H1 (cell line): ENCODE measurements at regions not wholly inside any gene's neighbourhood (a gene's known extent, or its start where the extent isn't known, plus 50 kb on each side); places are given as distances from the start of the nearest gene placed in this dataset.

ENCODE experiments used
- CTCF ChIA-PET: fragments of 300-600 bp; sonication (Branson Sonifier 250); formaldehyde crosslinking; loops from one replicate; lab custom pipeline; 2021; ENCODE audit not compliant: partially characterized antibody; lab: Charles Lee
- POLR2A ChIA-PET: fragments of 300-600 bp; sonication (Branson Sonifier 250); formaldehyde crosslinking; loops from one replicate; lab custom pipeline; 2021; ENCODE audit warnings: inconsistent platforms; ENCODE audit not compliant: partially characterized antibody; lab: Charles Lee
- DNase-seq, 2 experiments: peaks; one replicate each; pipeline versions ENCODE4 v3.0.0 to v3.0.0-alpha.2; 2010 to 2022; ENCODE audit warnings: low spot score in 2 of 2, low read depth in 1 of 2, mixed read lengths in 1 of 2
- FAIRE-seq: peaks from 2 replicates; lab custom pipeline; 2011; peaks lifted over from hg19 to GRCh38; lab: Jason Lieb, UNC
- H2AFZ ChIP-seq: 2 replicates; pipeline ENCODE4 v1.8.1; 2012; ENCODE audit warnings: low read length, inconsistent platforms
- H2AK5ac ChIP-seq: 2 replicates; pipeline ENCODE4 v1.6.1; 2013; ENCODE audit warnings: low read depth, low read length
- H2BK120ac ChIP-seq: replicated peaks from 2 replicates; pipeline ENCODE3; 2013; ENCODE audit warnings: low read depth, low read length, inconsistent platforms
- H2BK12ac ChIP-seq: 2 replicates; pipeline ENCODE4 v1.6.1; 2013; ENCODE audit warnings: low read depth, low read length
- H2BK15ac ChIP-seq: 2 replicates; pipeline ENCODE4 v1.6.1; 2013; ENCODE audit warnings: low read length
- H2BK20ac ChIP-seq: 2 replicates; pipeline ENCODE4 v1.6.1; 2013; ENCODE audit warnings: low read length
- H2BK5ac ChIP-seq: 2 replicates; pipeline ENCODE4 v1.6.1; 2013; ENCODE audit warnings: low read depth, low read length
- H3K14ac ChIP-seq: 2 replicates; pipeline ENCODE4 v1.6.1; 2013; ENCODE audit warnings: inconsistent platforms; ENCODE audit not compliant: insufficient read length
- H3K18ac ChIP-seq: 2 replicates; pipeline ENCODE4 v1.6.1; 2013; ENCODE audit warnings: low read length; ENCODE audit errors: extremely low read depth
- H3K23ac ChIP-seq: 2 replicates; pipeline ENCODE4 v1.6.1; 2013; ENCODE audit warnings: inconsistent platforms; ENCODE audit not compliant: insufficient read length
- H3K23me2 ChIP-seq: 2 replicates; pipeline ENCODE4 v1.6.1; 2013; ENCODE audit warnings: low read depth, low read length
- H3K27ac ChIP-seq: 2 replicates; pipeline ENCODE4 v1.6.1; 2011; ENCODE audit warnings: low read depth, low read length, inconsistent platforms
- H3K27me3 ChIP-seq, 4 experiments: replicated peaks in 1 of 4; 1 replicate in 1 of 4; 2 replicates in 3 of 4; pipeline versions ENCODE4 v1.6.1 to v1.8.1; 2011 to 2013; ENCODE audit warnings: low read length in 3 of 4, mild to moderate bottlenecking in 3 of 4, inconsistent platforms in 2 of 4, mixed read lengths in 2 of 4, moderate library complexity in 1 of 4; ENCODE audit not compliant: control insufficient read depth in 3 of 4, insufficient read depth in 3 of 4; ENCODE audit errors: extremely low read depth in 1 of 4
- H3K36me3 ChIP-seq, 4 experiments: 2 replicates each; pipeline versions ENCODE4 v1.6.1 to v1.8.1; 2011 to 2013; ENCODE audit warnings: mild to moderate bottlenecking in 4 of 4, low read length in 3 of 4, moderate library complexity in 2 of 4, control low read depth in 1 of 4, inconsistent platforms in 1 of 4; ENCODE audit not compliant: insufficient read depth in 4 of 4, control insufficient read depth in 2 of 4
- H3K4ac ChIP-seq: replicated peaks from 2 replicates; pipeline ENCODE3; 2013; ENCODE audit warnings: low read length, low read depth, mixed read lengths, inconsistent platforms; ENCODE audit not compliant: insufficient read length
- H3K4me1 ChIP-seq, 4 experiments: replicated peaks in 1 of 4; 1 replicate in 1 of 4; 2 replicates in 3 of 4; pipeline versions ENCODE4 v1.6.1 to v1.8.1; 2011 to 2013; ENCODE audit warnings: low read length in 3 of 4, inconsistent platforms in 2 of 4, mixed read lengths in 1 of 4; ENCODE audit not compliant: insufficient read depth in 4 of 4, control insufficient read depth in 3 of 4
- H3K4me2 ChIP-seq, 2 experiments: 2 replicates each; pipeline versions ENCODE4 v1.6.1 to v1.8.1; 2011 to 2013; ENCODE audit warnings: low read depth in 2 of 2, low read length in 2 of 2, control low read depth in 1 of 2, inconsistent platforms in 1 of 2, mild to moderate bottlenecking in 1 of 2; ENCODE audit not compliant: insufficient read depth in 1 of 2
- H3K4me3 ChIP-seq, 4 experiments: fragments of 200-600, 300-600 bp in 1 of 4; sonication (generic), shearing (Covaris generic), sonication (Bioruptor Twin) in 1 of 4; 2 replicates each; pipeline versions ENCODE4 v1.5.1 to v1.8.1; 2011 to 2016; ENCODE audit warnings: low read length in 4 of 4, low read depth in 3 of 4, control low read depth in 2 of 4, inconsistent platforms in 2 of 4, mild to moderate bottlenecking in 2 of 4, mixed read lengths in 1 of 4, moderate library complexity in 1 of 4; ENCODE audit not compliant: insufficient read depth in 2 of 4; ENCODE audit errors: extremely low read depth in 1 of 4
- H3K56ac ChIP-seq: replicated peaks from 2 replicates; pipeline ENCODE3; 2013; ENCODE audit warnings: low read depth, mild to moderate bottlenecking, mixed read lengths, low read length, inconsistent platforms; ENCODE audit not compliant: insufficient read length
- H3K79me1 ChIP-seq: 2 replicates; pipeline ENCODE4 v1.6.1; 2013; ENCODE audit warnings: low read depth, low read length, control low read depth
- H3K79me2 ChIP-seq, 2 experiments: 2 replicates each; pipeline versions ENCODE4 v1.6.1 to v1.8.1; 2012 to 2013; ENCODE audit warnings: low read length in 2 of 2, mild to moderate bottlenecking in 2 of 2, inconsistent platforms in 1 of 2; ENCODE audit not compliant: insufficient read depth in 2 of 2, control insufficient read depth in 1 of 2
- H3K9ac ChIP-seq, 4 experiments: replicated peaks in 1 of 4; 1 replicate in 1 of 4; 2 replicates in 3 of 4; pipeline versions ENCODE4 v1.6.1 to v1.8.1; 2011 to 2013; ENCODE audit warnings: low read depth in 3 of 4, low read length in 3 of 4, control low read depth in 2 of 4, mild to moderate bottlenecking in 2 of 4, moderate library complexity in 2 of 4, inconsistent platforms in 1 of 4; ENCODE audit errors: extremely low read depth in 1 of 4
- H3K9me3 ChIP-seq, 2 experiments: 2 replicates each; pipeline versions ENCODE4 v1.6.1 to v1.8.1; 2012 to 2013; ENCODE audit warnings: mild to moderate bottlenecking in 2 of 2, moderate library complexity in 2 of 2, control low read depth in 1 of 2, inconsistent platforms in 1 of 2, low read depth in 1 of 2, low read length in 1 of 2, mixed read lengths in 1 of 2; ENCODE audit not compliant: insufficient read depth in 2 of 2
- H4K20me1 ChIP-seq, 2 experiments: replicated peaks in 1 of 2; 2 replicates each; pipeline versions ENCODE3 to v1.8.1; 2011 to 2013; ENCODE audit warnings: inconsistent platforms in 2 of 2, low read length in 2 of 2, mild to moderate bottlenecking in 1 of 2; ENCODE audit not compliant: insufficient read depth in 2 of 2, control insufficient read depth in 1 of 2
- H4K5ac ChIP-seq: 2 replicates; pipeline ENCODE4 v1.6.1; 2013; ENCODE audit warnings: low read length, low read depth, mixed read lengths, inconsistent platforms; ENCODE audit not compliant: insufficient read length
- H4K8ac ChIP-seq: 2 replicates; pipeline ENCODE4 v1.8.0; 2013; ENCODE audit warnings: mild to moderate bottlenecking, moderate library complexity, low read length, inconsistent platforms; ENCODE audit not compliant: insufficient read depth; ENCODE audit errors: extremely low read depth
- H4K91ac ChIP-seq: replicated peaks from 2 replicates; pipeline ENCODE3; 2013; ENCODE audit warnings: low read length, mixed read lengths, inconsistent platforms; ENCODE audit not compliant: insufficient read length
- ATF3 ChIP-seq: IDR thresholded peaks from 2 replicates; pipeline ENCODE4 v1.6.1; 2011; ENCODE audit warnings: low read depth, mild to moderate bottlenecking, low read length; ENCODE audit not compliant: insufficient read depth
- BRCA1 ChIP-seq: IDR thresholded peaks from 2 replicates; pipeline ENCODE4 v1.6.1; 2012; ENCODE audit warnings: low read depth, low read length, improper control_type of control experiment
- CHD1 ChIP-seq: IDR thresholded peaks from 2 replicates; pipeline ENCODE4 v1.6.1; 2012; ENCODE audit warnings: low read depth, low read length, improper control_type of control experiment
- CHD2 ChIP-seq: IDR thresholded peaks from 2 replicates; pipeline ENCODE4 v1.6.1; 2012; ENCODE audit warnings: low read length, improper control_type of control experiment
- E2F6 ChIP-seq: IDR thresholded peaks from 2 replicates; pipeline ENCODE4 v1.6.1; 2012; ENCODE audit warnings: inconsistent platforms
- FOSL1 ChIP-seq: IDR thresholded peaks from 2 replicates; pipeline ENCODE4 v1.6.1; 2011; ENCODE audit warnings: mild to moderate bottlenecking, low read depth, low read length, moderate library complexity; ENCODE audit not compliant: insufficient read depth
- NRF1 ChIP-seq: IDR thresholded peaks from 2 replicates; pipeline ENCODE4 v1.6.1; 2011; ENCODE audit warnings: mild to moderate bottlenecking, low read depth, low read length, improper control_type of control experiment
- RAD21 ChIP-seq, 2 experiments: IDR thresholded peaks in 1 of 2; conservative IDR thresholded peaks in 1 of 2; 2 replicates each; pipeline ENCODE4 v1.6.1; 2011; ENCODE audit warnings: low read depth in 2 of 2, low read length in 2 of 2, improper control_type of control experiment in 1 of 2, inconsistent platforms in 1 of 2, mild to moderate bottlenecking in 1 of 2, moderate library complexity in 1 of 2
- SP1 ChIP-seq: IDR thresholded peaks from 2 replicates; pipeline ENCODE4 v1.6.1; 2011; ENCODE audit warnings: low read depth, low read length
- TEAD4 ChIP-seq: IDR thresholded peaks from 2 replicates; pipeline ENCODE4 v1.6.1; 2012; ENCODE audit warnings: low read depth, low read length, inconsistent platforms, mixed read lengths
- YY1 ChIP-seq: IDR thresholded peaks from 2 replicates; pipeline ENCODE4 v1.6.1; 2011; ENCODE audit warnings: low read depth, mild to moderate bottlenecking, low read length

GRCh38 chr5:54828151-54828550 is 157.2 kb downstream of the ESM1 start:
- no peak overlapping the region for H2BK12ac ChIP-seq
- no peak overlapping the region for H2AFZ ChIP-seq
- H4K5ac ChIP-seq = no peak overlapping the region
- no peak overlapping the region for H2AK5ac ChIP-seq
- H4K8ac ChIP-seq = no peak overlapping the region
- TF ChIP-seq YY1 (no peak), TEAD4 (no peak), E2F6 (no peak), BRCA1 (no peak), NRF1 (no peak), RAD21 (IDR thresholded peaks at IDR 0.05 in 1 of 2, conservative IDR thresholded peaks at IDR 0.05 in 1 of 2; ENCODE audit: low read depth in 2 of 2, low read length in 2 of 2) (no peak), CHD1 (no peak), ATF3 (no peak), SP1 (no peak), FOSL1 (no peak), CHD2 (no peak)
- H4K20me1 ChIP-seq = no peaks in the 10 kb centered on the region
- no peaks in the 10 kb centered on the region for H3K79me1 ChIP-seq
- H3K4me1 ChIP-seq = no peaks in the 10 kb centered on the region
- no peak overlapping the region for H3K23ac ChIP-seq
- H3K23me2 ChIP-seq = no peaks in the 10 kb centered on the region
- no peaks in the 10 kb centered on the region for H3K36me3 ChIP-seq
- H3K79me2 ChIP-seq = no peaks in the 10 kb centered on the region
- H3K14ac ChIP-seq = no peak overlapping the region
- H2BK120ac ChIP-seq = no peak overlapping the region
- POLR2A ChIA-PET = no interaction called here
- H3K4me2 ChIP-seq = no peak overlapping the region
- DNase-seq (no peak), FAIRE-seq (no peak)
- H4K91ac ChIP-seq = no peak overlapping the region
- no peak overlapping the region for H2BK15ac ChIP-seq
- H3K56ac ChIP-seq = no peak overlapping the region
- H3K27me3 ChIP-seq = no peaks in the 10 kb centered on the region
- no peak overlapping the region for H3K18ac ChIP-seq
- CTCF ChIA-PET = interaction anchor here (1.0 to 1.3 kb wide), 2 partner anchors 16 to 59 kb away, joined by 3 read pairs; no protein-coding TSS in a partner anchor
- H3K9ac ChIP-seq = no peak overlapping the region
- no peak overlapping the region for H3K4me3 ChIP-seq
- H3K9me3 ChIP-seq = no peaks in the 10 kb centered on the region
- H3K27ac ChIP-seq = no peak overlapping the region
- no peak overlapping the region for H2BK20ac ChIP-seq
- H2BK5ac ChIP-seq = no peak overlapping the region
- no peak overlapping the region for H3K4ac ChIP-seq
